ENCODE measurements at regions not wholly inside any gene's neighbourhood (a gene's known extent, or its start where the extent isn't known, plus 50 kb on each side); places are given as distances from the start of the nearest gene placed in this dataset.
A peak's percentile ranks its signal among the peaks of the same experiment; 100 is the strongest.

DNA sequence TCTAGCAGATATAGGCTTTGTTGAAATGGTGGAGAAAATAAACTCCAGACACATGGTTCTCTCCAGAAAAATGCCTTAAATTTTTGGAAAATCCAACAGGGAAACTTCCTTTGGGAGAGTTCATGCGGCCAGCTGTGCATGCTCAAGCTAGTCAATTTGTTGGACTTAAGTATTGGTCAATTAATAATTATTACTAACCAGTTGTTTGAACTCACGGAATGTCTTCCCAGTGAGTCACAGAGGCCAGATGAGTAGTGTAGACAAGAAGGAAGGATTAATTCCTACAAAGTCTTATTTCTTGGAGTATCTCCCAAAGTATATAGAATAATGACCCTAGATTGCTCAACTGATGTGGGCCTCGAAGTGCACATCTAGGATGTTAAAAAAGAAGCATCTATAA is 103.6 kb downstream of the MACIR start:
- Histone ChIP-seq H3K27ac (no peak overlapping the region), H3K4me3 (no peak overlapping the region), H3K4me1 (no peaks in the 10 kb centered on the region), H3K9me3 (no peaks in the 10 kb centered on the region), H3K36me3 (replicated peaks in 1 of 2; ENCODE audit: insufficient read depth in 1 of 2, low read depth in 2 of 2) (no peaks in the 10 kb centered on the region), H3K27me3 (no peaks in the 10 kb centered on the region)
- WGBS, 2 donors, result 68 to 80% methylated on average over 3 of the region's 3 CpGs
- no peak for ATAC-seq
- DNase-seq, result no peak
- intact Hi-C loops (cut with DNase I), result no loop called here
- no peak for TF ChIP-seq POLR2A (IDR thresholded peaks at IDR 0.05)
- TF ChIP-seq, protein P1, sequence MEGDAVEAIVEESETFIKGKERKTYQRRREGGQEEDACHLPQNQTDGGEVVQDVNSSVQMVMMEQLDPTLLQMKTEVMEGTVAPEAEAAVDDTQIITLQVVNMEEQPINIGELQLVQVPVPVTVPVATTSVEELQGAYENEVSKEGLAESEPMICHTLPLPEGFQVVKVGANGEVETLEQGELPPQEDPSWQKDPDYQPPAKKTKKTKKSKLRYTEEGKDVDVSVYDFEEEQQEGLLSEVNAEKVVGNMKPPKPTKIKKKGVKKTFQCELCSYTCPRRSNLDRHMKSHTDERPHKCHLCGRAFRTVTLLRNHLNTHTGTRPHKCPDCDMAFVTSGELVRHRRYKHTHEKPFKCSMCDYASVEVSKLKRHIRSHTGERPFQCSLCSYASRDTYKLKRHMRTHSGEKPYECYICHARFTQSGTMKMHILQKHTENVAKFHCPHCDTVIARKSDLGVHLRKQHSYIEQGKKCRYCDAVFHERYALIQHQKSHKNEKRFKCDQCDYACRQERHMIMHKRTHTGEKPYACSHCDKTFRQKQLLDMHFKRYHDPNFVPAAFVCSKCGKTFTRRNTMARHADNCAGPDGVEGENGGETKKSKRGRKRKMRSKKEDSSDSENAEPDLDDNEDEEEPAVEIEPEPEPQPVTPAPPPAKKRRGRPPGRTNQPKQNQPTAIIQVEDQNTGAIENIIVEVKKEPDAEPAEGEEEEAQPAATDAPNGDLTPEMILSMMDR (IDR thresholded peaks at IDR 0.05), result no peak

DNA sequence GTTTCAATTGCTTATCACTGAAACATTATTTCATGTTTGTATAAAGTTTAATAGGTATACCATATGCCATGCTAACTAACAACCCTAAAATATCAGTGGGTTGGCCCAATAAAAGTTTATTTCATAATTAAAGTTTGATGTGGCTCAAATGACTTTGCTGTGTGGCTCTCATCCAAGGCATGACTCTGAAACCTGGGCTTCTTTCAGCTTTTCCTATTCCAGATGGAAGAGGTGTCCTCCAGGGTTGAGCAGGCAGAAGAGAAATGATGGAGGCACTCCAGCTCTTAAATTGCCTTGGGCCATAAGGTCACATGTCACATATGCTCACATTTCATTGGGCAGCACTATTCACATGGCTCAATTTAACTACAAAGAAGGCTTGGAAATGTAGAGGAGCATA is 101.9 kb downstream of the MACIR start:
- Histone ChIP-seq H3K4me1 (no peaks in the 10 kb centered on the region), H3K9me3 (peaks cover 0 to 4% (median 0%) of the 10 kb centered on the region in 3 donors), H3K27ac (no peak overlapping the region), H3K36me3 (replicated peaks in 1 of 2; ENCODE audit: insufficient read depth in 1 of 2, low read depth in 2 of 2) (no peaks in the 10 kb centered on the region), H3K4me3 (no peak overlapping the region), H3K27me3 (no peaks in the 10 kb centered on the region)
- TF ChIP-seq, protein P1 (IDR thresholded peaks at IDR 0.05), result no peak
- TF ChIP-seq POLR2A (IDR thresholded peaks at IDR 0.05), result no peak
- intact Hi-C loops (cut with DNase I), result no loop called here
- ATAC-seq (no peak), DNase-seq (no peak)

DNA sequence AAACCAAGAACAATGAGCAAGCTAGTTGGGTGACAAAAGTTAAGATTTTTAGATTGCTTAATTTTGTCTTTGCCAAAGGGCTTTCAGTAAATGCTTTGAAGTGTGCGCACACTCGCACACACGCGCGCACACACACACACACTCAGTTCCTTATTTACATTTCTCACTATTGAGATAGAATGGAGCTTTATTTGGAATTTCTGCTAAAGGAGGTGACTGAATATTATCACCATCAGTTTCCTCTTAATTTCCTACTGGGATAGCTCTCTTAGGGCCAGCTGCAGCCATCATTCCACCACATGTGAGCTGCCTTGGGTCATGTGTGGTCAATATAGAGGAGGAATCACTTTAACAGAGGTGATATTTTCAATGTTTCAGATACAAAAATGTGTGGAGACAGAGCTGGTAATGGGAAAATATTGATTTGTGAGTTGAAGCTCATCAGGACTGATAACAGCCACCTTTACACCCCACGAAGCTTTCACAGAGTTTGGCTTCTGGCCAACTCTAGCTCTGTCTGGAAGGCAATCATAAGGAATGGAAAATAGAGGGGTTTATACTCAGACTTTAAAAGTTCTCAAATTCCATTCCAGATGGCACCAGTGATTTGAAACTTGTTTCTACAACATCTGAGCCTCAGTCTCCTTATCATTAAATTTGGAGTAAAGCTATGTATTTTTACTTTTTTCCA is 99.9 kb downstream of the MACIR start:
- no peak for ATAC-seq
- no peak for DNase-seq
- intact Hi-C loops (cut with DNase I), result no loop called here

DNA sequence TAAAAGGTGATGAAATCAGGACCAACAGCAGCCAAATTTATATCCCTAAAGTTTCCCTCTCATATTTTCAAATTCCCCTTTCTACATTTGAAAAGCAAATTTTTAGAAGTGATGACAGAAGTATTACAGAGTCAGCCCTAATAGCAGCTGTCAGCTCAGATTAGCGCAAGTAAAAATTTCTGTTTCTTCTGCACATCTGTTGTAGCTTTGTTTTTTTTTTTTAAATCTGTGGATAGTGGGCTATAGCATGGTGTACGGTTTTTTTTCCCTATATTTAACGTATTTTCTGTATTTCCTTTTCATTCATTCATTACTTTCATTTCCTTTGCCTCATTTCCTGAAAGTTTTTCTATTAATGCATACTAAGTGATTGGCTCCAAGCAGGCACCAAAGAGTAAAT is 99.1 kb downstream of the MACIR start:
- WGBS, 2 donors, result 79 to 84% methylated on average over 3 of the region's 3 CpGs
- no peak overlapping the region for H3K27ac ChIP-seq
- ATAC-seq, result no peak
- H3K9me3 ChIP-seq, result peaks cover 0 to 4% (median 0%) of the 10 kb centered on the region in 3 donors
- H3K4me1 ChIP-seq, result no peaks in the 10 kb centered on the region
- H3K4me3 ChIP-seq, result no peak overlapping the region
- intact Hi-C loops (cut with DNase I), result no loop called here
- no peaks in the 10 kb centered on the region for H3K27me3 ChIP-seq
- no peak for TF ChIP-seq POLR2A (IDR thresholded peaks at IDR 0.05)
- TF ChIP-seq, protein P1 (IDR thresholded peaks at IDR 0.05), result no peak
- DNase-seq, result no peak
- no peaks in the 10 kb centered on the region for H3K36me3 ChIP-seq (replicated peaks in 1 of 2; ENCODE audit: insufficient read depth in 1 of 2, low read depth in 2 of 2)

More for the DNA sequence above, 99.9 kb downstream of the MACIR start:
- Histone ChIP-seq H3K27me3 (no peaks in the 10 kb centered on the region), H3K4me1 (no peaks in the 10 kb centered on the region), H3K4me3 (no peak overlapping the region), H3K36me3 (replicated peaks in 1 of 2; ENCODE audit: insufficient read depth in 1 of 2, low read depth in 2 of 2) (no peaks in the 10 kb centered on the region), H3K27ac (peak overlapping the region in 1 of 4 donors; percentile 11), H3K9me3 (peaks cover 0 to 4% (median 0%) of the 10 kb centered on the region in 3 donors)
- TF ChIP-seq, protein P1 (IDR thresholded peaks at IDR 0.05), result no peak
- TF ChIP-seq POLR2A (IDR thresholded peaks at IDR 0.05), result no peak
- 45 to 55% methylated on average over 6 of the region's 6 CpGs for WGBS, 2 donors
